ENCODE measurements at regions not wholly inside any gene's neighbourhood (a gene's known extent, or its start where the extent isn't known, plus 50 kb on each side); places are given as distances from the start of the nearest gene placed in this dataset.
"Not testable (repeated sequence)": the region's sequence is repeated elsewhere in the genome, so short reads cannot be mapped to it uniquely, and the experiment has no call there.

DNA sequence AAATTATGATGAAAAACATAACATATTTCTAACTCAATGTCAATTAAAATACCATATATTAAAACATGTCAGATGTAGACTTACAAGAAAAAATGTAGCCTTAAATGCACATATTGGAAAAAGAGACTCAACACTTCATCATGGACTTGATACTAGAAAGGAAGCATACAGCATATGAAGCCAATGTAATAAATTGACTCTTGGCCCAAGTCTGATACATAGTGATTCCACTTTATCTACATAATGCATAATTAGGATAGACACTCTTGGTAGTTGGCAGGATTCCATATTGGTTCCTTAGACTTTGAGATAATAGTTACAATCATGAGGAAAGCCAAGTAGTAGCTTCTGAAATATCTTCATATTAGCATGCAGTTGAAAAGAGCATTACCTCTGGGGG, 1067.0 kb downstream of the PCDH17 start:
- no peak overlapping the region for H3K4me3 ChIP-seq (ENCODE audit: low read length)
- TF ChIP-seq, protein P1, sequence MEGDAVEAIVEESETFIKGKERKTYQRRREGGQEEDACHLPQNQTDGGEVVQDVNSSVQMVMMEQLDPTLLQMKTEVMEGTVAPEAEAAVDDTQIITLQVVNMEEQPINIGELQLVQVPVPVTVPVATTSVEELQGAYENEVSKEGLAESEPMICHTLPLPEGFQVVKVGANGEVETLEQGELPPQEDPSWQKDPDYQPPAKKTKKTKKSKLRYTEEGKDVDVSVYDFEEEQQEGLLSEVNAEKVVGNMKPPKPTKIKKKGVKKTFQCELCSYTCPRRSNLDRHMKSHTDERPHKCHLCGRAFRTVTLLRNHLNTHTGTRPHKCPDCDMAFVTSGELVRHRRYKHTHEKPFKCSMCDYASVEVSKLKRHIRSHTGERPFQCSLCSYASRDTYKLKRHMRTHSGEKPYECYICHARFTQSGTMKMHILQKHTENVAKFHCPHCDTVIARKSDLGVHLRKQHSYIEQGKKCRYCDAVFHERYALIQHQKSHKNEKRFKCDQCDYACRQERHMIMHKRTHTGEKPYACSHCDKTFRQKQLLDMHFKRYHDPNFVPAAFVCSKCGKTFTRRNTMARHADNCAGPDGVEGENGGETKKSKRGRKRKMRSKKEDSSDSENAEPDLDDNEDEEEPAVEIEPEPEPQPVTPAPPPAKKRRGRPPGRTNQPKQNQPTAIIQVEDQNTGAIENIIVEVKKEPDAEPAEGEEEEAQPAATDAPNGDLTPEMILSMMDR (IDR thresholded peaks at IDR 0.05; ENCODE audit: insufficient read depth, low read depth, low read length, missing control alignments) = no peak
- no peak for DNase-seq (ENCODE audit: low read depth)

DNA sequence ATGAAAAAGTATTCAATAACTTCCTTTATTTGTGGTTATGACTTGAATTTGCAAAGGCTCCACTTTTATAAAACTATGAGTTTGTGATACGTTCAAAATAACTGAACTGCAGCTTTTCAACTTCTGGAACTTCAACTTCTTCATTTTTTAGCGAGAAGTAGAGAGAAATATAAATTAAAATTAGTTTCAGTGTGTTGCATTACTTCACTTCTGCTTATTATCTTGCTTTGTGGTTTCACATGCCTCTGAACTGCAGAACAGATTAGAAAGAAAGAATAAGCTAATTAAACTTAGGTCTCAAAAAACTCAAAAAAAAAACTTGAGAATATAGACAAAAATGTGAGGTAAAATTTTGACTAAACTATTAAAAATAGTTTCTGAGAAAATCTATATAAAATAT, 1073.4 kb downstream of the PCDH17 start:
- TF ChIP-seq, protein P1 (IDR thresholded peaks at IDR 0.05; ENCODE audit: insufficient read depth, low read depth, low read length, missing control alignments) = no peak
- H3K4me3 ChIP-seq (ENCODE audit: low read length) = no peak overlapping the region
- no peak for DNase-seq (ENCODE audit: low read depth)

DNA sequence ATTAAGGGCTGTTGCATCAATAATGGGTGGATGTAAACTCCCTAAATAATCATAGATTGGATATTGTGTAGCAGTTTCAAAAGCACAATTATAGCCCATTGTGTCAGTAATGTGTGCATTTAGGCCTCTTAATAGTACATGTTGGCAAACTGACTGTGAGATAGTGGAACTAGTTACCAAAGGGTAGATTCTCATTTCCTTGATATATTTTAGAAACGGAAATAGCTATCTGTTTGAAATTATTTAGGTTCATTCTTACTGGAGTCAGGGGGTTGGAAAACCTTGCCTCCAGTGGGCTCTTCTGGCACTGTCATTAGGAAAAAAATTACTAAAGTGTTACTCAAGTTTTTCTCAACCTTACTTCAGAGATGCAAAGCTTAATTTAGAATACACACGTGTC, 1074.9 kb downstream of the PCDH17 start:
- no peak for DNase-seq (ENCODE audit: low read depth)

DNA sequence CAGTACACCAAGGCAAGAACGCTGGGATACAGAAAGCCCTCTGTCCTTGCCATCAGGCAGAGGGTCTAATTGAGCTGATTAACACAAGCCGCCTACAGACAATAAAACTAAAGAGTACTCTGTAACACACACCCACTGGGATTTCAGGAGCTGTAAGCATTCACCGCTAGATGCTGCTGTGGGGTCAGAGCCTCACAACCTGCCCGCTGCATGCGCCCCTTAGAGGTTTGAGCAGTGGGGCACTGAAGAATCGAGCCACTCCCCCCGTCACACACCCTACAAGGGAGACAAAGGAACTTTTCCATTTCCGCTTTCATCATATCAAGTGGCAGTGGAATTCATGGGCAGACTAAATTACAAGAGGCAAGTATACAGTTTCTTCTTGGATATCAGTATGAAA, 1080.6 kb downstream of the PCDH17 start:
- H3K4me3 ChIP-seq (ENCODE audit: low read length) = no peak overlapping the region
- DNase-seq (ENCODE audit: low read depth) = no peak
- TF ChIP-seq, protein P1 (IDR thresholded peaks at IDR 0.05; ENCODE audit: insufficient read depth, low read depth, low read length, missing control alignments) = no peak

More for the DNA sequence above, 1074.9 kb downstream of the PCDH17 start:
- H3K4me3 ChIP-seq (ENCODE audit: low read length) = no peak overlapping the region
- TF ChIP-seq, protein P1 (IDR thresholded peaks at IDR 0.05; ENCODE audit: insufficient read depth, low read depth, low read length, missing control alignments) = no peak

DNA sequence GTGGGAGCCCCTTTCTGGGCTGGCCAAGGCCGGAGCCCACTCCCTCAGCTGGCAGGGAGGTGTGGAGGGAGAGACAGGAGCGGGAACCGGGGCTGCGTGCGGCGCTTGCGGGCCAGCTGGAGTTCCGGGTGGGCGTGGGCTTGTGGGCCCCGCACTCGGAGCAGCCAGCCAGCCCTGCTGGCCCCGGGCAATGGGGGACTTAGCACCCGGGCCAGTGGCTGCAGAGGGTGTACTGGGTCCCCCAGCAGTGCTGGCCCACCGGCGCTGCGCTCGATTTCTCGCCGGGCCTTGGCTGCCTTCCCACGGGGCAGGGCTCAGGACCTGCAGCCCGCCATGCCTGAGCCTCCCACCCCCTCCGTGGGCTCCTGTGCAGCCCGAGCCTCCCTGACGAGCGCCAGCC, 1082.5 kb downstream of the PCDH17 start:
- not testable (repeated sequence) for H3K4me3 ChIP-seq (ENCODE audit: low read length); DNase-seq (ENCODE audit: low read depth)

DNA sequence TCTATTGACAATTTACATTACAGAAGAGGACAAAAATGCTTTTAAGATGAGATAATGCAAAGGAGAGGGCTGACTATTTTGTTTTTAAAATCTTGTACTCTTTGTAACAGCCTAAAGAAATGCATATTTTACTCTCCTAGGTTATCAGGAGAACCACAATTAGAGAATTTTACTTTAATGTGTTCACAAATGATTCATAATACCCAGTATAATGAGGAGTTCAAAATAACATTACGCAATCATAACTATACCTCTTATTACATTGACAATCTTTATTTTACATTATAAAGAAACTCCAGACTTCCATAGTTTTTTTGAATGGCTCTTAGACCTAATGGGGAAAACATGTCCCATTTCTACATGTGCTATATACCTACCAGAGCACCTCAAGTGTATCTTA, 1089.7 kb downstream of the PCDH17 start:
- DNase-seq (ENCODE audit: low read depth) = no peak
- TF ChIP-seq, protein P1 (IDR thresholded peaks at IDR 0.05; ENCODE audit: insufficient read depth, low read depth, low read length, missing control alignments) = no peak
- no peak overlapping the region for H3K4me3 ChIP-seq (ENCODE audit: low read length)

DNA sequence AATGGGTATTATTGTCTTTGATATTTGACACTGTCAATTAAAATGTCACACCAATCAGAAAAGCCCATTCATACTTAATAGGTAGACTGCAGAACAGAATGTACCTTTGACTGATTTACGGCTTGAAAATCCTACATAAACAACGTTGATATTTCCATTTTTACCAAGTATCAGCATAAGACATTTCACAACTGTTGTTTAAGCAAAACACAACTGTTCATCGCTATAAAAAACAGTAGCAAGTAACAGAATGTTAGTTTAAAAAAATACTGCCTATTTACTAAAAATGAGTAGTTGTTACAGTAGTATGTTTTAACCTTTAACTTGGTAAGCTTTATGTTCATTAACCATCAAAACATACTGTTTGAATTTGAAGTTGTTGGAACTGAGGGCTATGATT, 1096.6 kb downstream of the PCDH17 start:
- DNase-seq (ENCODE audit: low read depth) = no peak
- TF ChIP-seq, protein P1 (IDR thresholded peaks at IDR 0.05; ENCODE audit: insufficient read depth, low read depth, low read length, missing control alignments) = no peak
- no peak overlapping the region for H3K4me3 ChIP-seq (ENCODE audit: low read length)

DNA sequence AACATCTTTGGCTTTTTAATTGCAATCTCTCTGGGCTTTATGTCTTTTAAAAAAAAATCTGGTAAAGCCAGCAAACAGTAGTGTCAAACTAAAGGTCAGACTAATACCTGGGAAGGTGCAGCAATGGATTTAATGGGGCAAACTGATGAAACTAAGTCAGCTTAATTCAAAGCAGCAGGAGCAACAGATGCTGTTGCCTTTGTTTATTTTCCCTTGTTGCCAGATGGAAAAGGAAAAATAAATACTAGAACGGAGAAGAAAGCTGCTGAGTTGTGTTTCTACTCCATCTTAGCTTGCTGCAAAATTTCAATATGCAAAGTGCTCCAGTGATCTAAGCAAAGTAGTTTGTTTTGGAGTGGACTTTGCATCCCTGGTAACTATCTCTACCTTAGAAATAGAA, 1097.8 kb downstream of the PCDH17 start:
- H3K4me3 ChIP-seq (ENCODE audit: low read length) = no peak overlapping the region
- DNase-seq (ENCODE audit: low read depth) = no peak
- TF ChIP-seq, protein P1 (IDR thresholded peaks at IDR 0.05; ENCODE audit: insufficient read depth, low read depth, low read length, missing control alignments) = no peak

All from epithelial cell of esophagus (primary cell).